ENCODE measurements at regions not wholly inside any gene's neighbourhood (a gene's known extent, or its start where the extent isn't known, plus 50 kb on each side); places are given as distances from the start of the nearest gene placed in this dataset.

DNA sequence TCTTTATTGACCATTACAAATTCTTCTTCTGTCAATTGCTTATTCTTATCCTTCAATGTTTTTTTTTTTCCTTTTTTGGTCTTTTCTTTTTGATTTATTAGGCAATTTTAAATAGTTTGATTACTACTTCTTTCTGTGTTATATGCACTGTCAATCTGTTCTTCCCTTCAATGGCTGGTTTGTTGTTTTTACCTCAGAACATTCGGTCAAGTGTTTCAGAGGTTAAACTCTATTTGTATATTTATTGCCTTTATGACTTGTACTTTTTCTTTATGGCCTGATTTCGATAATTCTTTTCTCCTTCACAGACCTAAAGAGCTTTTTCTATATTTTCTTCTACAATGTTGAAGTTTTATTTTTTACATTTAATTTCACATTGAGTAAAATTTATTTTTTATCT, 171.5 kb upstream of the AKR1E2 start:
- no peaks in the 10 kb centered on the region for H3K9me3 ChIP-seq (ENCODE audit: control extremely low read depth in 1 of 3, control insufficient read depth in 2 of 3, insufficient read depth in 1 of 3, low read length in 2 of 3)
- WGBS (ENCODE audit: insufficient coverage), result no CpG with 5 or more reads among the region's 2 CpGs
- H3K4me3 Mint-ChIP-seq, result no peak overlapping the region
- H3K9ac ChIP-seq (ENCODE audit: low read length), result no peak overlapping the region
- H3K9me3 Mint-ChIP-seq (ENCODE audit: insufficient read depth), result no peaks in the 10 kb centered on the region
- no peak overlapping the region for H3K4me2 ChIP-seq (replicated peaks; ENCODE audit: low read depth, low read length, poor library complexity, severe bottlenecking)
- H3K27ac Mint-ChIP-seq, result no peak overlapping the region
- ChIA-PET POLR2A (no interaction called here), CTCF (interaction anchor here (0.7 to 6.9 kb wide), 3 partner anchors 11 to 1416 kb away, joined by 3 to 102 read pairs (median 8); no protein-coding TSS in a partner anchor)
- no peaks in the 10 kb centered on the region for H4K20me1 ChIP-seq (ENCODE audit: control insufficient read depth, insufficient read depth, low read length, poor library complexity, severe bottlenecking)
- TF ChIP-seq, protein P1, sequence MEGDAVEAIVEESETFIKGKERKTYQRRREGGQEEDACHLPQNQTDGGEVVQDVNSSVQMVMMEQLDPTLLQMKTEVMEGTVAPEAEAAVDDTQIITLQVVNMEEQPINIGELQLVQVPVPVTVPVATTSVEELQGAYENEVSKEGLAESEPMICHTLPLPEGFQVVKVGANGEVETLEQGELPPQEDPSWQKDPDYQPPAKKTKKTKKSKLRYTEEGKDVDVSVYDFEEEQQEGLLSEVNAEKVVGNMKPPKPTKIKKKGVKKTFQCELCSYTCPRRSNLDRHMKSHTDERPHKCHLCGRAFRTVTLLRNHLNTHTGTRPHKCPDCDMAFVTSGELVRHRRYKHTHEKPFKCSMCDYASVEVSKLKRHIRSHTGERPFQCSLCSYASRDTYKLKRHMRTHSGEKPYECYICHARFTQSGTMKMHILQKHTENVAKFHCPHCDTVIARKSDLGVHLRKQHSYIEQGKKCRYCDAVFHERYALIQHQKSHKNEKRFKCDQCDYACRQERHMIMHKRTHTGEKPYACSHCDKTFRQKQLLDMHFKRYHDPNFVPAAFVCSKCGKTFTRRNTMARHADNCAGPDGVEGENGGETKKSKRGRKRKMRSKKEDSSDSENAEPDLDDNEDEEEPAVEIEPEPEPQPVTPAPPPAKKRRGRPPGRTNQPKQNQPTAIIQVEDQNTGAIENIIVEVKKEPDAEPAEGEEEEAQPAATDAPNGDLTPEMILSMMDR (IDR thresholded peaks at IDR 0.05), result no peak
- no peak for TF ChIP-seq EZH2 (IDR thresholded peaks at IDR 0.05; ENCODE audit: borderline replicate concordance, insufficient read depth, low read depth, low read length, poor library complexity, severe bottlenecking)
- H3K4me1 ChIP-seq (ENCODE audit: control insufficient read depth in 2 of 2, insufficient read depth in 2 of 2, low read length in 2 of 2), result no peaks in the 10 kb centered on the region
- no peaks in the 10 kb centered on the region for H3K27me3 Mint-ChIP-seq
- H2AFZ ChIP-seq (ENCODE audit: insufficient read depth, low read depth, low read length, poor library complexity, severe bottlenecking), result no peak overlapping the region
- no peaks in the 10 kb centered on the region for H3K36me3 ChIP-seq (replicated peaks in 1 of 2; ENCODE audit: control extremely low read depth in 1 of 2, control insufficient read depth in 1 of 2, extremely low read depth in 1 of 2, insufficient read depth in 2 of 2, low read length in 1 of 2)
- DNase-seq (no peak), ATAC-seq (ENCODE audit: low read depth) (no peak)
- H3K27ac ChIP-seq (ENCODE audit: low read length in 2 of 2), result no peak overlapping the region
- no peak overlapping the region for H3K4me3 ChIP-seq (ENCODE audit: control extremely low read depth in 1 of 5, extremely low read depth in 1 of 5, insufficient read depth in 1 of 5, low read depth in 2 of 5, low read length in 4 of 5)
- no peaks in the 10 kb centered on the region for H3K79me2 ChIP-seq (ENCODE audit: control insufficient read depth, insufficient read depth, low read length)
- intact Hi-C loops (cut with micrococcal nuclease), result loop anchor here (10.0 kb wide), 1 partner anchor 780 kb away; no protein-coding TSS in a partner anchor
- peaks cover 7% of the 10 kb centered on the region for H3K4me1 Mint-ChIP-seq
- H3K27me3 ChIP-seq (replicated peaks in 1 of 4; ENCODE audit: control extremely low read depth in 1 of 4, control insufficient read depth in 3 of 4, insufficient read depth in 4 of 4, low read length in 3 of 4), result no peaks in the 10 kb centered on the region

DNA sequence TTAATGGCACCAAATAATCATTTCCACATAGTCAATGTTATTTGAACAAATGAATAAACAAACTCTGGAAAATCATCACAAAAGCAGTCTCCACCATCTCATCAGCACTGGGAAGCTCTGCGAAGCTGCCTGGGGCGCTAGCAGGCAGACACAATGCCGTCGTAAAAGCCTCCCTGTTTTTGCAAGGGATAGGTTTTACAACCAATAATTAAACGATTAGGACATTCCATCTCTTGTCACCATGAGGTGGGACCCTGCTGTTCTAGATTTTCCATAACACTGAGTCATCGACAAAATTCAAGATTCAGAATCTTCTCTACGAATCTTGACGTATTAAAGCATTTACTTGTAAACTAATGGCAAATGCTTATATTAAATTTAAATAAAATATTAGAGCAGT, 172.8 kb upstream of the AKR1E2 start:
- CTCF ChIA-PET, result interaction anchor here (0.8 to 1.7 kb wide), 5 partner anchors 913 to 1416 kb away, joined by 3 to 5 read pairs (median 4); no protein-coding TSS in a partner anchor
- no peak for TF ChIP-seq EZH2 (IDR thresholded peaks at IDR 0.05; ENCODE audit: borderline replicate concordance, insufficient read depth, low read depth, low read length, poor library complexity, severe bottlenecking)
- TF ChIP-seq, protein P1 (IDR thresholded peaks at IDR 0.05), result no peak
- Histone ChIP-seq H3K27me3 (replicated peaks in 1 of 4; ENCODE audit: control extremely low read depth in 1 of 4, control insufficient read depth in 3 of 4, insufficient read depth in 4 of 4, low read length in 3 of 4) (no peaks in the 10 kb centered on the region), H3K79me2 (ENCODE audit: control insufficient read depth, insufficient read depth, low read length) (no peaks in the 10 kb centered on the region), H3K36me3 (replicated peaks in 1 of 2; ENCODE audit: control extremely low read depth in 1 of 2, control insufficient read depth in 1 of 2, extremely low read depth in 1 of 2, insufficient read depth in 2 of 2, low read length in 1 of 2) (no peaks in the 10 kb centered on the region), H3K27ac (ENCODE audit: low read length in 2 of 2) (no peak overlapping the region), H2AFZ (ENCODE audit: insufficient read depth, low read depth, low read length, poor library complexity, severe bottlenecking) (no peak overlapping the region), H4K20me1 (ENCODE audit: control insufficient read depth, insufficient read depth, low read length, poor library complexity, severe bottlenecking) (no peaks in the 10 kb centered on the region), H3K4me3 (ENCODE audit: control extremely low read depth in 1 of 5, extremely low read depth in 1 of 5, insufficient read depth in 1 of 5, low read depth in 2 of 5, low read length in 4 of 5) (no peak overlapping the region), H3K9ac (ENCODE audit: low read length) (no peak overlapping the region), H3K4me1 (ENCODE audit: control insufficient read depth in 2 of 2, insufficient read depth in 2 of 2, low read length in 2 of 2) (no peaks in the 10 kb centered on the region), H3K9me3 (ENCODE audit: control extremely low read depth in 1 of 3, control insufficient read depth in 2 of 3, insufficient read depth in 1 of 3, low read length in 2 of 3) (no peaks in the 10 kb centered on the region), H3K4me2 (replicated peaks; ENCODE audit: low read depth, low read length, poor library complexity, severe bottlenecking) (no peak overlapping the region)
- Mint-ChIP-seq H3K9me3 (ENCODE audit: insufficient read depth) (no peaks in the 10 kb centered on the region), H3K27me3 (no peaks in the 10 kb centered on the region), H3K27ac (no peak overlapping the region), H3K4me3 (no peak overlapping the region), H3K4me1 (peaks cover 7% of the 10 kb centered on the region)
- DNase-seq (no peak), ATAC-seq (ENCODE audit: low read depth) (no peak)
- POLR2A ChIA-PET, result no interaction called here
- intact Hi-C loops (cut with micrococcal nuclease), result loop anchor here (10.0 kb wide), 1 partner anchor 778 kb away; no protein-coding TSS in a partner anchor
- WGBS (ENCODE audit: insufficient coverage), result 95% methylated on average over 5 of the region's 8 CpGs

Data from B cell (primary cell).